NCI-H1417 treated with DMSO at 0.1 percent for 48 hours (cell line): ENCODE measurements at regions not wholly inside any gene's neighbourhood (a gene's known extent, or its start where the extent isn't known, plus 50 kb on each side); places are given as distances from the start of the nearest gene placed in this dataset.
"Not testable (repeated sequence)": the region's sequence is repeated elsewhere in the genome, so short reads cannot be mapped to it uniquely, and the experiment has no call there.

Experiments
- DNase-seq: peaks from one replicate; lab custom pipeline; 2025; lab: John Stamatoyannopoulos, UW

GRCh38 chr10:63921908-63922467, 400.8 kb downstream of the REEP3 start:
- no peak for DNase-seq

- DNase-seq = peak; percentile 4
Observed at GRCh38 chr10:63922468-63923284, 401.5 kb downstream of the REEP3 start.

DNA sequence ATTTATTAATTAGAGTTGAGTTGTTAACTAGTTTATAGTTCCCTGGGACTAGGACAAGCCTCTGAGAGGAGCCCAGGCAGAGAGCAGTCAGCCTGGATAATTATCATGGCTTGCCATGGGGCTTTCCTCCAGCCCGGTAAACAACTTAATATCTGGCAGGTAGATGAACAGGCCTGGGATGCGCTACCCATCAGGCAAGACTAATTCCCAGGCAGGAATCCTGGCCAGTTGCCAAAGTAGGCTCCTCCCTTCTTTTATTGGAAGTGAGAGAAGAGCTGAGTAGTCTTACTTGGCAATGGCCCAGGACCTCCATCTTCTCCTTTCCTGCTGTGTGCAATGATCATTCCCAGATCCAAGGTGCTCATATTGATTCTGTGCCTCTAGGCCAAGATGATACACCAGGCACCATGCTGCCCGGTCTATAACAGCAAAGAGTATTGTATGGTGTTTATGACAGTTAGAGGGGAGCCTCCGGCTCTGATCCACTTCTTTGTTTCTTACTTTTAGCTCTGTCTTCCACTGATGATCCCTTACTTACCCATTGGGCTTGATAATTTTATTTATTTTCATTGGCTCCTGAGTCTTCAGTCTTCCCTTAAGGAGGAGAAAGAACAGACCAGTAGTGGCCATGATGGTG, 408.7 kb downstream of the REEP3 start:
- no peak for DNase-seq

DNA sequence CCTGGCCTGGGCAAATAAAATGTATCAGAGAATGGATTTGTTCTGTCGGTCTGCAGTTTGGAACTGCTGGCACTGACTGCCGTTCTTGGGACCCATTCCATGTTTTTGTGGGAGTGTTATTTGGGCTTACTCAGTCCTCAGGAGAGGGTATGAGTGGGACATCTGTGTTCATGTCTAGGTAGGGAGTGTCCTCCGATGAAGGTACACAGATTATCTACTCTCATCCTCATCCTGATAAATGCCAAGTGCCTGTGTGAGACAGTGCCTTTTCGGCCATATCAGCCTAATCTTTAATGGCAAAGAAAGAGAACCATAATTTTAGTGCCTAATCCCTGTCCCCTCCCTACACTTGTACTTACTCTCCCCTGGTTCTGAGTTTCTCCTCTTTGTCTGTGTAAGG, 409.4 kb downstream of the REEP3 start:
- DNase-seq = no peak

GRCh38 chr10:63935705-63936104, 414.5 kb downstream of the REEP3 start:
- no peak for DNase-seq

GRCh38 chr10:63940277-63940922, 419.2 kb downstream of the REEP3 start:
- DNase-seq = no peak

DNA sequence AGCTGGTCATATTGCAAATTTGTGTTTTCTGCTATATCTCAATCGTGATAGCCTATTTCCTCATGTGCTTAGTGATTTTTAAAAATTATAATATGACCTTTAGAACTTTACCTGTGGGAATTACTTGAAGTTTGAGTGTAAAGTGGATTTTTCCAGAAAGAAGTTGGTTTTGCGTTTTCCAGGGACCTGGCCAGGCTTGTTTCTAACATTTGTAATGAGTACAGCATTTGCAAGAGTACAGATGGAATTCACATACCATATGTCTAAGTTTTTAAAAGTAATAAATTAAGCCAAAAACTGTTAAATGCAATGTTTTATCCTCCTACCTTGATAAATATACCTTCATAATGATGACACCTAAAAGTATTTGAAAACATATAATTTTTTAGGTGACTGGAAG, 443.2 kb downstream of the REEP3 start:
- no peak for DNase-seq

DNA sequence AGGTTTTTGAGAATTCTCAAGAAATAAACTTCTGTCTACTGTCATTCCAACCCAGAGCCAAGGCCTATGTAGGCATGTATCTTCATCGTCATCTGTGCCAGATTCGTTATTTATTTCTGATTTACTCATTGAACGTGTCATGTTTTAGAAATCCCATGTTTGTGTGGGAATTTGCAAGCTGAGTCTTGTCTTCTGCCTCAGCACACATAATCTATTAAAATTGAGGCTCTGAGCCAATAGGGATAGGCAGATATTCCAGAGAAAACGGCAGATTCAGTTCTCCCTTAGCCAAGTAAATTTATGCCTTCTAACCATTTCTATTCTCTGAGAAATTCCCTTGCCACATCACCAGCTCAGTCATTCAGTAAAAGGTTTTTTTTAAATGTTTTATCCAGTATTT, 444.6 kb downstream of the REEP3 start:
- DNase-seq = no peak

GRCh38 chr10:63972949-63973827, 452.0 kb downstream of the REEP3 start:
- DNase-seq = no peak

GRCh38 chr10:63976538-63976937, 455.3 kb downstream of the REEP3 start:
- no peak for DNase-seq

- DNase-seq = no peak
Observed at GRCh38 chr10:63977329-63977923, 456.2 kb downstream of the REEP3 start.

DNA sequence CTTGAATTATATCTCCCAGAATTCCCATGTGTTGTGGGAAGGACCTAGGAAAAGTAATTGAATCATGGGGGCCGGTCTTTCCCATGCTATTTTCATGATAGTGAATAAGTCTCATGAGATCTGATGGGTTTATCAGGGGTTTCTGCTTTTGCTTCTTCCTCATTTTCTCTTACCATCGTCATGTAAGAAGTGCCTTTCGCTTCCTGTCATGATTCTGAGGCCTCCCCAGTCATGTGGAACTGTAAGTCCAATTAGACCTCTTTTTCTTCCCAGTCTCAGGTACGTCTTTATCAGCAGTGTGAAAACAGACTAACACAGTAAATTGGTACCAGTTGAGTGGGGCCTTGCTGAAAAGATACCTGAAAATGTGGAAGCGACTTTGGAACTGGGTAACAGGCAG, 459.7 kb downstream of the REEP3 start:
- not testable (repeated sequence) for DNase-seq

GRCh38 chr10:63984061-63984460, 462.9 kb downstream of the REEP3 start:
- not testable (repeated sequence) for DNase-seq

GRCh38 chr10:63986536-63986935, 465.3 kb downstream of the REEP3 start:
- no peak for DNase-seq

DNA sequence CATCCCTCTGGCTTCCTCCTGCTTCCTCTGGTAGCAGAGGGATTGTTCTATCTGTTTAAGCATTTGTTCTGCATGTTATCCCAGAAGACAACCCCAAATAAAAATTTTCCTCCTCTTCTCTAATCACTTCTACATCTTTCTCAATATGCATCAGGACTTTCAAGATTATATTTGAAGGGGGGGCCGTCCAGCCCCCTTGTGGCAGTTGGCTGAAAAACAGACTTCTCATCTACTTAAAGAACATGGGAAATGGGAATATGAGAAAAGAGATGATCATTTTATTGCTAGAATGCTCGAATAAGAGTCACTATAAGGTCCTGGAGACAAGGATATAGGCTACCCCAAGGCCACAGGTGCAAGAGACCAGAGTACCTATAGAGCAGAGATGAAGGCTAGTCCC, 466.0 kb downstream of the REEP3 start:
- DNase-seq = no peak

GRCh38 chr10:63994371-63994770, 473.2 kb downstream of the REEP3 start:
- DNase-seq = no peak

- DNase-seq = no peak
Observed at GRCh38 chr10:64007157-64007556, 486.0 kb downstream of the REEP3 start.

- no peak for DNase-seq
Observed at GRCh38 chr10:64010711-64011110, 489.5 kb downstream of the REEP3 start.

GRCh38 chr10:64011912-64012714, 490.9 kb downstream of the REEP3 start:
- DNase-seq = no peak

DNA sequence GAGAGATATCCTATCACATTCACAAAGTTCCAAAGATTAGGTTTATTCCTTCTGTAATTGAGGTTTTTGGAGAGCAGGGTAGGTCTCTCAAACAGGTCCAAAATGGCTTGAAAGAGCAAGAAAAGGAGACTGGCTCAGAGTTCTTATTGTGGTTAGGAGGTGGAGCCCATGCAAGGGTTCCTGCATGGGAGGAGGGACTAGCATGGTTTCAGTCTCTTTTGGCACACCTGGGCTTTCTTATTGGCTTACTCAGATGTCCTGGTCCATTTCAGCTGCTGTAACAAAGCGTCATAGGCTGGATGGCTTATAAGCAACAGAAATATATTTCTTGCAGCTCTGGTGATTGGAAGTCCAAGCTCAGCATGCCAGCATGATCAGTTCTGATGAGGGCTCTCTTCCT, 493.1 kb downstream of the REEP3 start:
- DNase-seq = no peak
